AG10803 (cell line): ENCODE measurements at regions not wholly inside any gene's neighbourhood (a gene's known extent, or its start where the extent isn't known, plus 50 kb on each side); places are given as distances from the start of the nearest gene placed in this dataset.

Source experiments
- DNase-seq: peaks from one replicate; pipeline ENCODE4 v3.0.0; 2010; ENCODE audit warnings: low read depth
- H3K4me3 ChIP-seq: 2 replicates; pipeline ENCODE4 v1.5.1; 2011; ENCODE audit warnings: mild to moderate bottlenecking, low read length, control low read depth
- TF ChIP-seq, protein P1 (sequence below): conservative IDR thresholded peaks from 2 replicates; pipeline ENCODE4 v1.5.1; 2011; ENCODE audit warnings: mild to moderate bottlenecking, low read length, control low read depth, inconsistent platforms

DNA sequence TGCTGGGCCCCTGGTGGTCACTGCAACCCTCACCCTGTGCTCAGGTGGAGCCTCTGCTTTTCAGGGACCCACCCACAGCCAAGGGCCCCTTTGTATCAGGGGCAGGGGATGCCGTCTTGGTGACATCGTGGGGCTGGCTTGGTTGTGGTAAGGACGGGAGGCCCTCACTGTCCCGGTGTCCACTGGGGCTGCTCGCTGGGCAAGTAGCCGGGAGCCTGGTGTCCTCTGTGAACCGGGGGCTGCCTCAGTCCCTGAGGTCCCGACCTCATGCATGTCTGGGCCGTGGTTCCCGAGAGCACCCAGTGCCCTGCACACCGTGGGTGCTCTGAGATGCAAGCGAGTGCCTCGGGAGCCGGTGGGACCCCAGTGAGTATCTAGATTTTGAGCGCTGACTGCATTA lies 56.0 kb upstream of the TTC34 start:
- DNase-seq, result no peak
- H3K4me3 ChIP-seq, result no peak overlapping the region
- TF ChIP-seq, protein P1, sequence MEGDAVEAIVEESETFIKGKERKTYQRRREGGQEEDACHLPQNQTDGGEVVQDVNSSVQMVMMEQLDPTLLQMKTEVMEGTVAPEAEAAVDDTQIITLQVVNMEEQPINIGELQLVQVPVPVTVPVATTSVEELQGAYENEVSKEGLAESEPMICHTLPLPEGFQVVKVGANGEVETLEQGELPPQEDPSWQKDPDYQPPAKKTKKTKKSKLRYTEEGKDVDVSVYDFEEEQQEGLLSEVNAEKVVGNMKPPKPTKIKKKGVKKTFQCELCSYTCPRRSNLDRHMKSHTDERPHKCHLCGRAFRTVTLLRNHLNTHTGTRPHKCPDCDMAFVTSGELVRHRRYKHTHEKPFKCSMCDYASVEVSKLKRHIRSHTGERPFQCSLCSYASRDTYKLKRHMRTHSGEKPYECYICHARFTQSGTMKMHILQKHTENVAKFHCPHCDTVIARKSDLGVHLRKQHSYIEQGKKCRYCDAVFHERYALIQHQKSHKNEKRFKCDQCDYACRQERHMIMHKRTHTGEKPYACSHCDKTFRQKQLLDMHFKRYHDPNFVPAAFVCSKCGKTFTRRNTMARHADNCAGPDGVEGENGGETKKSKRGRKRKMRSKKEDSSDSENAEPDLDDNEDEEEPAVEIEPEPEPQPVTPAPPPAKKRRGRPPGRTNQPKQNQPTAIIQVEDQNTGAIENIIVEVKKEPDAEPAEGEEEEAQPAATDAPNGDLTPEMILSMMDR, result no peak

DNA sequence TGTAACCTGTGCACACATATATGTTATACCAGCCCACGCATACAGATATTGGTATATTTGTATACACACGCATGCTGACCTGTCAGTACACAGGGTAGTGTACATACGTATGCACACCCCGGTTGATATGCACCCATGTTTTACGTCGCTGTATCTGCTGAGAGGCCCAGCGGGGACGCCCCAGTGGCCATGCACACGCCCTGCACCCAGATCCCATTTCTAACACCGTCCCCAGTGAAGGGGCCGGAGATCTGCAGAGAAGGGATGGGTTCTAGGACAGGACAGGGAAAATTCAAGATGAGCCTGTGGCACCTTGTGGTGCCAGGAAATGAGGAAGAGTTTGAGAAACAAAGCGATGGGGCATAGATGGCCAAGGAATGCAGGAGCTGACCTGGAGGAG lies 57.2 kb upstream of the TTC34 start:
- H3K4me3 ChIP-seq, result no peak overlapping the region
- no peak for DNase-seq
- TF ChIP-seq, protein P1, result no peak

DNA sequence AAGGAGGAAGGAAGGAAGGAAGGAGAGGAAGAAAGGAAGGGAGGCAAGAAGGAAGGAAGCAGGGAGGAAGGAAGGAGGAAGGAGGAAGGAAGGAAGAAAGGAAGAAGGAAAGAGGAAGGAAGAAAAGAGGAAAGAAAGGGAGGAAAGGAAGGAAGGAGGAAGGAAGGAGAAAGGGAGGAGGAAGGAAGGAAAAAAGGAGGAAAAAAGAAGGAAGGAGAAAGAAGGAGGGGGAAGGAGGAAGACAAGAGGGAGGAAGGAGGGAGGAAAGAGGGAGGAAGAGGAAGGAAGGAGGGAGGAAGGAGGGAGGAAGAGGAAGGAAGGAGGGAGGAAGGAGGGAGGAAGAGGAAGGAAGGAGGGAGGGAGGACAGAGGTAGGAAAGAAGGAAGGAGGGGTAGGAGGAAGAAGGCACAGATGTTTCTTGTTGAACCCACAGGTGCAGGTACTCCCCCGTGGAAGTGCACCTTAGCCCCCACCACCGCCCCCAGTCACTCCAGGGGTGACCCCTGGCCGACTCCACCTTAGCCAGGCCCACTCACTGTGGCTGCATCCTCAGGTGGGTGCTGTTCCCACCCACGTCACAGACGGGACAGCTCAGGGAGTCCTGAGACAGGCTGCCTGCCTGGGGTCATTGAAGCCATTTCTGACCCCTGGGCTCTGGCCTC lies 57.9 kb upstream of the TTC34 start:
- no peak overlapping the region for H3K4me3 ChIP-seq
- TF ChIP-seq, protein P1, result no peak
- no peak for DNase-seq

DNA sequence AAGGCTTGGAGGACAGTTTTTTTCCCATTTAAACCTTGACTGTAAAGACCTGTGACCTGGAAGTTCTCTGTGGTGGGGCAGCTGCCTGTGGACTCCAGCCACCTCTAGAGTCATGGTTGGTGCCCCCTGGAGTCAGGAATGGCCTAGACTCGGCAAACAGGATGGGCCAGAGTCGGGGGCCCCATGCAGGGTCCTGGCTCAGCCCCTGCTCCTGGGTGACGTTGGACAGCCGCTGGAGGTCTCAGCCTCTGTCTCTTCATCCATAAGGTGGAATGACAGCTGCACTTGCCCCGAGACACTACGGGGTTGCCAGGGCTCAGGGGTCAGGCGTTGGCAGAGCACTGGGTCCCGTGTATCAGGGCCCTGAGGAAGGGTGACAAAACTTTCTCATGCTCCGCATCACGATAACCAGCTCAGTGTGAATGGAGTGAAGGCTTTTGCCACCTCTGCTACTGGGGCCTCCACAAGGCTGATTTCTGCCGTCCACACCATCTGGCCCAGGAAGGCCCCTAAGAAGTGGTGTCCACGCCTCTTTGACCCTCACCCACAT lies 58.5 kb upstream of the TTC34 start:
- no peak overlapping the region for H3K4me3 ChIP-seq
- no peak for DNase-seq
- TF ChIP-seq, protein P1, result no peak

DNA sequence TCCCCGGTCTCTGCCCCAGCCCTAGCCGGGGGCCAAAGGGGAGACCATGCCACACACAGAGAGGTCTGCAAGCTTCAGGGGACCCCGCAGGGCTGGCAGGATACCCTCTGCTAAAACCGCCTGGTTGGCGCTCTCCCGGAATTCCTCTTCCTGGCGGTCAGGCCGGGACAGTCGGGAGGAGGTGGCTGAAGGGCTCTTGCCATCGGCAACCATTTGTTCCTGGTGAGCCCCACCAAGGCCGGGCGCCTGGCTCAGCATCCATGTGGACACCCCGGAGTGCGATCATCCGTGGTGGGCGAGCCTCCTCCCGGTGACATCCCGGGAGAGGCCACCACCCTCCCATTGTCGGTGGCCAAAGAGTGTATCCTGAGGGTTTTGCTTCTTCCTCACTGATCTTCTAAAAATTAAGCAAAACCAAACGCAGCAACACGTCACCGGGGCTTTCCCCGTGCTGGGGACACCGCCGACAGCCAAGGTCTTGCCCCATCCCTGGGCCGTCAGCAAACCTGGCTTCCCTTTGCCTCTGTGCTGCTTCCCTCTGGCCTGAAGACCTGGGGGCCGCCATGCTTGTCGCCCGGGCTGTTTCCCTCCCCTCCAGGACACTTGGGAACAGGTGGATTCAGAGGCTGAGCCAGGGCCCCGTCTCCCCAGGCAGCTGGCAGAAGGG lies 59.1 kb upstream of the TTC34 start:
- H3K4me3 ChIP-seq, result no peak overlapping the region
- DNase-seq, result no peak
- TF ChIP-seq, protein P1, result no peak

DNA sequence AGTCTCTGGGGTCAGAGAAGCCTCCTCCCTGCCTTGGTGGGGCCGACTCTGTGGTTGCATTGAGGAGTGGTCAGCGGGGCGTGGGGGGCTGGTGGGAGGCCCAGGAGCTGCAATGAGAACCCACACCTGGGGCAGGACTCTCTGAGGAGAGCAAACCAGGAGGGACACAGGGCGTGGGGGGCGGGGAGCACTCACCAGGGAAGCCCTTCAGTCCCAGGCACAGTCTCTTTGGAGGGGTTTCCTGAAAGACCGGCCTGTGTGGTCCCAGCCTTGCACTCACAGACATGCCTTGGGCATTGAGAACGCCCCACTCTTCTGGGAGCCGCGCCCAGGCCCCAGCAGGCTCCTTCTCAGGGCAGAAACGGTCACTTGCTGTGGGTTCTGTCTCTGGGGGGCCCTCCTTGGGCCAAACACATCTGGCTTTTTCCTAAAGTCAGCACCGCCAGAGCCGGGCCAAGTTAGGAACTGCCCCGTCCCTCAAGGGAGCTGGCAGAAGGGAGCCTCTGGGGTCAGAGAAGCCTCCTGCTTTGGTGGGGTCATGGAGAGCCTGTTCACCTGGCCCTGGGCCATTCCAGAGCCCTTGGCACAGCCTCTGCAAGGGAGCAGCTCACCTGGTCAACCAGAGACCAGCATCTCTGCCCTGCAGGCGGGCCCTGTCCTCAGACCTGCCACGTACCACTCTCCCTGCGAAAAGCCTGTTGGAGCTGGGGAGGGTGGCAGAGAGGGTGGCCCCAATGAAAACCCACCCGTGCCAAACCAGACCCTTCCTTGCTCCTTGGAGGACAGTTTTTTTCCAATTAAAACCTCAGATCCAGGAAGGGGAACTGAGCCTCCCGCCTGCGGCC lies 59.9 kb upstream of the TTC34 start:
- TF ChIP-seq, protein P1, result no peak
- no peak overlapping the region for H3K4me3 ChIP-seq
- no peak for DNase-seq
